Transverse colon (tissue), 4 donors: ENCODE measurements at regions not wholly inside any gene's neighbourhood (a gene's known extent, or its start where the extent isn't known, plus 50 kb on each side); places are given as distances from the start of the nearest gene placed in this dataset.

Experiments used
- EP300 ChIP-seq: sonication (generic); formaldehyde crosslinking; IDR thresholded peaks from one replicate; pipeline ENCODE4 v1.6.1; 2017; ENCODE audit warnings: antibody characterized with exemption, low read depth
- POLR2A ChIP-seq: fragments of 450-650 bp; IDR thresholded peaks from one replicate; pipeline ENCODE4 v1.6.1; 2016; ENCODE audit warnings: antibody characterized with exemption, mild to moderate bottlenecking, moderate library complexity
- POLR2AphosphoS5 ChIP-seq, 3 donors: sonication (generic); formaldehyde crosslinking; IDR thresholded peaks; one replicate each; pipeline ENCODE4 v1.6.1; 2016; ENCODE audit warnings: antibody characterized with exemption in 3 of 3
- TF ChIP-seq, protein P1 (sequence below), 5 experiments: fragments of 200-600 bp in 3 of 5; fragments of 450-650 bp in 2 of 5; sonication (generic) in 3 of 5; IDR thresholded peaks; 1 replicate in 2 of 5; 2 replicates in 3 of 5; pipeline ENCODE4 v1.5.1; 2016 to 2017; ENCODE audit warnings: antibody characterized with exemption in 5 of 5, inconsistent platforms in 3 of 5, mild to moderate bottlenecking in 2 of 5, moderate library complexity in 1 of 5

DNA sequence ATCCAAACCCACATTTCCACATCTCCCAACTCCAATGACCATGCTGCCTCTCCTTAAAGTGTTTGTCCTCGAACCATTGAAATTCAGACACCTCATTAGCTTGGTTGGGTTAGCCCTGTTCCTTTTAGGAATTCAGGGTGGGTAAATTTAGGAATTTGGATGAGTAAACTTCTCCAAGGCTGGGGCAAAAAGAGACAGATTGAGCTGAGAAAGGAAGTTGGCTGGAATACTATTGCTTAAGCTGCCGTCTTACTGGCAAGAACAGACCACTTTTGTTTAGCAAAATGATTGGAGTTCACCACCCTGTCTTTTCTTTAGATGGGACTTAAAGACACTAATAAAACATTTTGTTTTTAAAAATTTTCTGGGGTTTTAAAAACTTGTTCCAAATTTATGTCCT is 143.6 kb upstream of the GDNF start:
- TF ChIP-seq, protein P1, sequence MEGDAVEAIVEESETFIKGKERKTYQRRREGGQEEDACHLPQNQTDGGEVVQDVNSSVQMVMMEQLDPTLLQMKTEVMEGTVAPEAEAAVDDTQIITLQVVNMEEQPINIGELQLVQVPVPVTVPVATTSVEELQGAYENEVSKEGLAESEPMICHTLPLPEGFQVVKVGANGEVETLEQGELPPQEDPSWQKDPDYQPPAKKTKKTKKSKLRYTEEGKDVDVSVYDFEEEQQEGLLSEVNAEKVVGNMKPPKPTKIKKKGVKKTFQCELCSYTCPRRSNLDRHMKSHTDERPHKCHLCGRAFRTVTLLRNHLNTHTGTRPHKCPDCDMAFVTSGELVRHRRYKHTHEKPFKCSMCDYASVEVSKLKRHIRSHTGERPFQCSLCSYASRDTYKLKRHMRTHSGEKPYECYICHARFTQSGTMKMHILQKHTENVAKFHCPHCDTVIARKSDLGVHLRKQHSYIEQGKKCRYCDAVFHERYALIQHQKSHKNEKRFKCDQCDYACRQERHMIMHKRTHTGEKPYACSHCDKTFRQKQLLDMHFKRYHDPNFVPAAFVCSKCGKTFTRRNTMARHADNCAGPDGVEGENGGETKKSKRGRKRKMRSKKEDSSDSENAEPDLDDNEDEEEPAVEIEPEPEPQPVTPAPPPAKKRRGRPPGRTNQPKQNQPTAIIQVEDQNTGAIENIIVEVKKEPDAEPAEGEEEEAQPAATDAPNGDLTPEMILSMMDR (IDR thresholded peaks at IDR 0.05): no peak
- TF ChIP-seq POLR2A (no peak), POLR2AphosphoS5 (IDR thresholded peaks at IDR 0.05) (no peak), EP300 (no peak)
